ENCODE measurements at regions not wholly inside any gene's neighbourhood (a gene's known extent, or its start where the extent isn't known, plus 50 kb on each side); places are given as distances from the start of the nearest gene placed in this dataset.

GRCh38 chr13:111861766-111862366 is 205.1 kb upstream of the SOX1 start:
- no peaks in the 10 kb centered on the region for H3K79me2 ChIP-seq (ENCODE audit: control insufficient read depth in 1 of 2, insufficient read depth in 2 of 2, low read length in 2 of 2)
- no peak overlapping the region for H3K27ac ChIP-seq (ENCODE audit: low read depth, low read length)
- no peak overlapping the region for H2AK5ac ChIP-seq (ENCODE audit: low read depth, low read length)
- H2BK15ac ChIP-seq (ENCODE audit: low read length), result no peak overlapping the region
- H2BK12ac ChIP-seq (ENCODE audit: low read depth, low read length), result no peak overlapping the region
- no peaks in the 10 kb centered on the region for H3K79me1 ChIP-seq (ENCODE audit: low read depth, low read length)
- H3K9me3 ChIP-seq (ENCODE audit: insufficient read depth in 2 of 2, low read depth in 1 of 2, low read length in 1 of 2), result 0 out of 4 replicates have a peak, but pooled peaks cover 0 to 3% of the 10 kb centered on the region in 2 experiments
- no peak overlapping the region for H3K18ac ChIP-seq (ENCODE audit: extremely low read depth, low read length)
- H3K36me3 ChIP-seq (ENCODE audit: control insufficient read depth in 2 of 4, insufficient read depth in 4 of 4, low read length in 3 of 4), result no peaks in the 10 kb centered on the region
- no peak overlapping the region for H2AFZ ChIP-seq (ENCODE audit: low read length)
- FAIRE-seq, result no peak
- H4K5ac ChIP-seq (ENCODE audit: insufficient read length, low read depth, low read length), result no peak overlapping the region
- H3K27me3 ChIP-seq (replicated peaks in 1 of 4; ENCODE audit: control insufficient read depth in 3 of 4, extremely low read depth in 1 of 4, insufficient read depth in 3 of 4, low read length in 3 of 4), result no peaks in the 10 kb centered on the region
- H3K4me2 ChIP-seq (ENCODE audit: insufficient read depth in 1 of 2, low read depth in 2 of 2, low read length in 2 of 2), result no peak overlapping the region
- no peak overlapping the region for H3K23ac ChIP-seq (ENCODE audit: insufficient read length)
- H2BK20ac ChIP-seq (ENCODE audit: low read length), result no peak overlapping the region
- TF ChIP-seq RNF2 (IDR thresholded peaks at IDR 0.05; ENCODE audit: borderline replicate concordance, low read depth, low read length, missing control alignments, poor library complexity, severe bottlenecking) (no peak), FOSL1 (IDR thresholded peaks at IDR 0.05; ENCODE audit: insufficient read depth, low read depth, low read length) (no peak), BACH1 (IDR thresholded peaks at IDR 0.05; ENCODE audit: low read length) (no peak), KDM5A (IDR thresholded peaks at IDR 0.05; ENCODE audit: low read length) (no peak), SIN3A (conservative IDR thresholded peaks at IDR 0.05 in 1 of 2, IDR thresholded peaks at IDR 0.05 in 1 of 2; ENCODE audit: low read depth in 1 of 2, low read length in 2 of 2) (no peak), GABPA (IDR thresholded peaks at IDR 0.05; ENCODE audit: borderline replicate concordance, insufficient read depth, low read length) (no peak), BCL11A (IDR thresholded peaks at IDR 0.05; ENCODE audit: low read depth in 2 of 2, low read length in 2 of 2) (no peak), TAF7 (optimal IDR thresholded peaks at IDR 0.05; ENCODE audit: borderline replicate concordance, low read depth, low read length) (no peak), KDM1A (IDR thresholded peaks at IDR 0.05; ENCODE audit: borderline replicate concordance, low read length) (no peak), NANOG (IDR thresholded peaks at IDR 0.05; ENCODE audit: insufficient read depth, low read depth, low read length, poor library complexity, severe bottlenecking) (no peak), GTF2F1 (IDR thresholded peaks at IDR 0.05; ENCODE audit: borderline replicate concordance, low read depth, low read length) (no peak)
- no peak overlapping the region for H2BK120ac ChIP-seq (replicated peaks; ENCODE audit: low read depth, low read length)
- ChIA-PET POLR2A (ENCODE audit: partially characterized antibody) (no interaction called here), CTCF (ENCODE audit: partially characterized antibody) (interaction anchor here (0.7 kb wide), 1 partner anchor 16 kb away, joined by 3 read pairs; no protein-coding TSS in a partner anchor)
- H3K4ac ChIP-seq (replicated peaks; ENCODE audit: insufficient read length, low read depth, low read length), result no peak overlapping the region
- no peak overlapping the region for H4K91ac ChIP-seq (replicated peaks; ENCODE audit: insufficient read length, low read length)
- H4K8ac ChIP-seq (ENCODE audit: extremely low read depth, insufficient read depth, low read length), result no peak overlapping the region
- H3K4me1 ChIP-seq (replicated peaks in 1 of 4; ENCODE audit: control insufficient read depth in 3 of 4, insufficient read depth in 4 of 4, low read length in 3 of 4), result peaks cover 0 to 6% (median 1%) of the 10 kb centered on the region in 4 experiments; a peak in 4 of 7 replicates
- H3K56ac ChIP-seq (replicated peaks; ENCODE audit: insufficient read length, low read depth, low read length), result no peak overlapping the region
- peak in 1 of 2 experiments; percentile 35 for DNase-seq (ENCODE audit: low read depth in 1 of 2, low spot score in 2 of 2)
- H3K4me3 ChIP-seq (ENCODE audit: extremely low read depth in 1 of 4, insufficient read depth in 2 of 4, low read depth in 3 of 4, low read length in 4 of 4), result no peak overlapping the region
- 90% methylated on average over 13 of the region's 13 CpGs; no CpG with 5 or more reads in 1 of the 2 experiments for WGBS, 2 experiments (ENCODE audit: extremely low coverage in 1 of 2, insufficient coverage in 1 of 2, insufficient read length in 1 of 2, insufficient replicate concordance in 2 of 2, low coverage in 1 of 2, low lambda C conversion rate in 2 of 2, missing lambda C conversion rate in 1 of 2)
- no peak overlapping the region for H3K14ac ChIP-seq (ENCODE audit: insufficient read length)
- no peaks in the 10 kb centered on the region for H3K23me2 ChIP-seq (ENCODE audit: low read depth, low read length)
- no peak overlapping the region for H3K9ac ChIP-seq (replicated peaks in 1 of 4; ENCODE audit: extremely low read depth in 1 of 4, low read depth in 3 of 4, low read length in 3 of 4)
- H4K20me1 ChIP-seq (replicated peaks in 1 of 2; ENCODE audit: control insufficient read depth in 1 of 2, insufficient read depth in 2 of 2, low read length in 2 of 2), result no peaks in the 10 kb centered on the region
- H2BK5ac ChIP-seq (ENCODE audit: low read depth, low read length), result no peak overlapping the region
